GM18502 (cell line): ENCODE measurements at regions not wholly inside any gene's neighbourhood (a gene's known extent, or its start where the extent isn't known, plus 50 kb on each side); places are given as distances from the start of the nearest gene placed in this dataset.
"Not testable (repeated sequence)": the region's sequence is repeated elsewhere in the genome, so short reads cannot be mapped to it uniquely, and the experiment has no call there.

Experiments used
- ATAC-seq: cut with Tn5 transposase; IDR thresholded peaks from one replicate; pipeline ENCODE4 v1.9.1; 2021; ENCODE audit warnings: mild to moderate bottlenecking; ENCODE audit not compliant: unreplicated experiment, poor library complexity

GRCh38 chr2:33909945-33910695, 311.0 kb upstream of the FAM98A start:
- ATAC-seq, result no peak

GRCh38 chr2:33907866-33908265, 308.8 kb upstream of the FAM98A start:
- ATAC-seq, result no peak

- ATAC-seq, result not testable (repeated sequence)
These were observed 307.0 kb upstream of the FAM98A start for GRCh38 chr2:33906129-33906528.

- ATAC-seq, result no peak
These were observed 305.7 kb upstream of the FAM98A start for GRCh38 chr2:33904801-33905200.

GRCh38 chr2:33903701-33904100, 304.6 kb upstream of the FAM98A start:
- ATAC-seq, result no peak

- no peak for ATAC-seq
These were observed 304.1 kb upstream of the FAM98A start for GRCh38 chr2:33903215-33903614.

- ATAC-seq, result no peak
These were observed 301.5 kb upstream of the FAM98A start for GRCh38 chr2:33900610-33901009.

- no peak for ATAC-seq
These were observed 298.6 kb upstream of the FAM98A start for GRCh38 chr2:33897741-33898140.

- ATAC-seq, result no peak
These were observed 294.7 kb upstream of the FAM98A start for GRCh38 chr2:33893824-33894223.

GRCh38 chr2:33891616-33892015, 292.5 kb upstream of the FAM98A start:
- ATAC-seq, result no peak

- no peak for ATAC-seq
These were observed 291.6 kb upstream of the FAM98A start for GRCh38 chr2:33890686-33891085.

- no peak for ATAC-seq
These were observed 278.4 kb upstream of the FAM98A start for GRCh38 chr2:33877348-33878016.

- ATAC-seq, result no peak
These were observed 274.0 kb upstream of the FAM98A start for GRCh38 chr2:33873076-33873605.

- ATAC-seq, result no peak
These were observed 260.8 kb upstream of the FAM98A start for GRCh38 chr2:33859811-33860461.

GRCh38 chr2:33859176-33859575, 260.1 kb upstream of the FAM98A start:
- ATAC-seq, result no peak

GRCh38 chr2:33848486-33848885, 249.4 kb upstream of the FAM98A start:
- ATAC-seq, result no peak

GRCh38 chr2:33839791-33840190, 240.7 kb upstream of the FAM98A start:
- ATAC-seq, result no peak

GRCh38 chr2:33836628-33837027, 237.5 kb upstream of the FAM98A start:
- no peak for ATAC-seq

- ATAC-seq, result no peak
These were observed 236.8 kb upstream of the FAM98A start for GRCh38 chr2:33835911-33836310.

GRCh38 chr2:33822964-33823363, 223.9 kb upstream of the FAM98A start:
- no peak for ATAC-seq

GRCh38 chr2:33812707-33813106, 213.6 kb upstream of the FAM98A start:
- no peak for ATAC-seq
